B cell (primary cell): ENCODE measurements at regions not wholly inside any gene's neighbourhood (a gene's known extent, or its start where the extent isn't known, plus 50 kb on each side); places are given as distances from the start of the nearest gene placed in this dataset.

Experiments
- ATAC-seq: fragments of 200-7000 bp; cut with Tn5 transposase; one replicate; pipeline ENCODE4 v1.10.0; 2021; ENCODE audit warnings: low read depth, mild to moderate bottlenecking, moderate number of reproducible peaks, moderate library complexity
- CTCF ChIA-PET: fragments of 350-600 bp; sonication (Branson Sonifier 250); formaldehyde crosslinking; loops from one replicate; lab custom pipeline; 2021; ENCODE audit warnings: antibody characterized with exemption, inconsistent platforms; lab: Charles Lee
- POLR2A ChIA-PET: fragments of 350-600 bp; sonication (Branson Sonifier 250); formaldehyde crosslinking; loops from one replicate; lab custom pipeline; 2021; ENCODE audit warnings: antibody characterized with exemption; lab: Charles Lee
- DNase-seq: peaks from one replicate; pipeline ENCODE4 v3.0.0; 2013
- H2AFZ ChIP-seq: 2 replicates; pipeline ENCODE4 v1.6.1; 2012; ENCODE audit warnings: mild to moderate bottlenecking, low read depth, low read length; ENCODE audit not compliant: insufficient read depth, poor library complexity, severe bottlenecking
- H3K27ac ChIP-seq, 2 donors: 1 replicate in 1 of 2; 2 replicates in 1 of 2; pipeline ENCODE4 v1.5.1; 2012 to 2013; ENCODE audit warnings: low read length in 2 of 2, mild to moderate bottlenecking in 2 of 2, moderate library complexity in 1 of 2
- H3K27me3 ChIP-seq, 4 experiments: fragments of 200-600 bp in 1 of 4; sonication (generic) in 1 of 4; replicated peaks in 1 of 4; 1 replicate in 2 of 4; 2 replicates in 2 of 4; pipeline versions ENCODE4 v1.6.1 to v1.7.0; 2013 to 2016; ENCODE audit warnings: low read length in 3 of 4, mild to moderate bottlenecking in 2 of 4, mixed read lengths in 1 of 4, moderate library complexity in 1 of 4; ENCODE audit not compliant: insufficient read depth in 4 of 4, control insufficient read depth in 3 of 4; ENCODE audit errors: control extremely low read depth in 1 of 4
- H3K36me3 ChIP-seq, 2 experiments: replicated peaks in 1 of 2; 1 replicate in 1 of 2; 2 replicates in 1 of 2; pipeline versions ENCODE4 v1.6.1 to v1.7.1; 2013; ENCODE audit warnings: low read length in 1 of 2; ENCODE audit not compliant: insufficient read depth in 2 of 2, control insufficient read depth in 1 of 2; ENCODE audit errors: control extremely low read depth in 1 of 2, extremely low read depth in 1 of 2
- H3K4me1 ChIP-seq, 2 donors: fragments of 200-600 bp in 1 of 2; sonication (generic) in 1 of 2; 1 replicate in 1 of 2; 2 replicates in 1 of 2; pipeline versions ENCODE4 v1.5.1 to v1.6.1; 2013 to 2017; ENCODE audit warnings: low read length in 2 of 2; ENCODE audit not compliant: control insufficient read depth in 2 of 2, insufficient read depth in 2 of 2
- H3K4me2 ChIP-seq: replicated peaks from 2 replicates; pipeline ENCODE3; 2012; ENCODE audit warnings: mild to moderate bottlenecking, low read depth, low read length; ENCODE audit not compliant: poor library complexity, severe bottlenecking
- H3K4me3 ChIP-seq, 5 experiments: fragments of 200-600 bp in 1 of 5; sonication (generic) in 1 of 5; 1 replicate in 3 of 5; 2 replicates in 2 of 5; pipeline versions ENCODE4 v1.5.1 to v1.7.0; 2011 to 2016; ENCODE audit warnings: low read length in 4 of 5, mild to moderate bottlenecking in 4 of 5, low read depth in 2 of 5, control low read depth in 1 of 5, moderate library complexity in 1 of 5; ENCODE audit not compliant: insufficient read depth in 1 of 5; ENCODE audit errors: control extremely low read depth in 1 of 5, extremely low read depth in 1 of 5
- H3K79me2 ChIP-seq: fragments of 200-600 bp; sonication (generic); one replicate; pipeline ENCODE4 v1.6.0; 2016; ENCODE audit warnings: low read length; ENCODE audit not compliant: control insufficient read depth, insufficient read depth
- H3K9ac ChIP-seq: fragments of 200-600 bp; sonication (generic); 2 replicates; pipeline ENCODE4 v1.6.1; 2017; ENCODE audit warnings: mild to moderate bottlenecking, low read length, moderate library complexity
- H3K9me3 ChIP-seq, 3 donors: one replicate each; pipeline versions ENCODE4 v1.6.1 to v1.7.1; 2013; ENCODE audit warnings: low read length in 2 of 3; ENCODE audit not compliant: control insufficient read depth in 2 of 3, insufficient read depth in 1 of 3; ENCODE audit errors: control extremely low read depth in 1 of 3
- H4K20me1 ChIP-seq: 2 replicates; pipeline ENCODE4 v1.6.0; 2012; ENCODE audit warnings: mild to moderate bottlenecking, low read length; ENCODE audit not compliant: insufficient read depth, control insufficient read depth, poor library complexity, severe bottlenecking
- H3K27ac Mint-ChIP-seq: one replicate; pipeline ENCODE4 v1.8.0; 2021; ENCODE audit warnings: mixed read lengths
- H3K27me3 Mint-ChIP-seq: one replicate; pipeline ENCODE4 v1.8.0; 2021; ENCODE audit warnings: mixed read lengths
- H3K4me1 Mint-ChIP-seq: one replicate; pipeline ENCODE4 v1.8.0; 2021; ENCODE audit warnings: mixed read lengths
- H3K4me3 Mint-ChIP-seq: one replicate; pipeline ENCODE4 v1.8.0; 2021; ENCODE audit warnings: mixed read lengths
- H3K9me3 Mint-ChIP-seq: one replicate; pipeline ENCODE4 v1.8.0; 2022; ENCODE audit warnings: mixed read lengths; ENCODE audit not compliant: insufficient read depth
- EZH2 ChIP-seq: IDR thresholded peaks from 2 replicates; pipeline ENCODE4 v1.6.1; 2012; ENCODE audit warnings: borderline replicate concordance, low read depth, mild to moderate bottlenecking, moderate library complexity, low read length; ENCODE audit not compliant: insufficient read depth, poor library complexity, severe bottlenecking
- WGBS: methylation state at CpG from one replicate; pipeline ENCODE4 v1.1.5; 2013; ENCODE audit warnings: missing lambda C conversion rate; ENCODE audit not compliant: insufficient coverage; 5-methylcytosine and 5-hydroxymethylcytosine counted together
- intact Hi-C: fragments of 100-400 bp; cut with micrococcal nuclease; formaldehyde crosslinking; loops from one replicate; pipeline ENCODE4 v1.10.0; 2022
- TF ChIP-seq, protein P1 (sequence below): fragments of 200-600 bp; IDR thresholded peaks from one replicate; pipeline ENCODE4 v1.8.0; 2022; ENCODE audit warnings: antibody characterized with exemption, mild to moderate bottlenecking

DNA sequence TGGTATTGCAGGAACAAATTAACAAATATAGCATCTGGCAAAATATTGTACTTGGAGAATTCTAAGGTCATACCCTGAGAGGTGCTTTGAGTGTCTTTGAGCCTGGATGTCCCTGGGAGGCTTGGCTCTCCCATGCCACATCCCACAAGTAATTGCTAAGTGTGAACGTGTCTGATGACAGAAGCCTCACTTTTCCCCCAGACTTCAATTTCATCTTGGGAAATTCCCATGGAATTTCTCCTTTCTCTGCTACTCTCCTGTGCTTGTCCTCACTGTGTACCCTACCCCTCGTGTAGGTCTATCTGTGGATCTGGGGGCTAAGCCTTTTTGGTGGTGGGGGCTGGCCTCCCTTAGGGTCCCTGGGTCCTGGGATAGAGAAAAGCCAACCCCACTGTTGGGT is 293.3 kb downstream of the TCF7L2 start:
- H3K4me1 ChIP-seq, result no peaks in the 10 kb centered on the region
- TF ChIP-seq EZH2, result no peak
- TF ChIP-seq, protein P1, sequence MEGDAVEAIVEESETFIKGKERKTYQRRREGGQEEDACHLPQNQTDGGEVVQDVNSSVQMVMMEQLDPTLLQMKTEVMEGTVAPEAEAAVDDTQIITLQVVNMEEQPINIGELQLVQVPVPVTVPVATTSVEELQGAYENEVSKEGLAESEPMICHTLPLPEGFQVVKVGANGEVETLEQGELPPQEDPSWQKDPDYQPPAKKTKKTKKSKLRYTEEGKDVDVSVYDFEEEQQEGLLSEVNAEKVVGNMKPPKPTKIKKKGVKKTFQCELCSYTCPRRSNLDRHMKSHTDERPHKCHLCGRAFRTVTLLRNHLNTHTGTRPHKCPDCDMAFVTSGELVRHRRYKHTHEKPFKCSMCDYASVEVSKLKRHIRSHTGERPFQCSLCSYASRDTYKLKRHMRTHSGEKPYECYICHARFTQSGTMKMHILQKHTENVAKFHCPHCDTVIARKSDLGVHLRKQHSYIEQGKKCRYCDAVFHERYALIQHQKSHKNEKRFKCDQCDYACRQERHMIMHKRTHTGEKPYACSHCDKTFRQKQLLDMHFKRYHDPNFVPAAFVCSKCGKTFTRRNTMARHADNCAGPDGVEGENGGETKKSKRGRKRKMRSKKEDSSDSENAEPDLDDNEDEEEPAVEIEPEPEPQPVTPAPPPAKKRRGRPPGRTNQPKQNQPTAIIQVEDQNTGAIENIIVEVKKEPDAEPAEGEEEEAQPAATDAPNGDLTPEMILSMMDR, result no peak

DNA sequence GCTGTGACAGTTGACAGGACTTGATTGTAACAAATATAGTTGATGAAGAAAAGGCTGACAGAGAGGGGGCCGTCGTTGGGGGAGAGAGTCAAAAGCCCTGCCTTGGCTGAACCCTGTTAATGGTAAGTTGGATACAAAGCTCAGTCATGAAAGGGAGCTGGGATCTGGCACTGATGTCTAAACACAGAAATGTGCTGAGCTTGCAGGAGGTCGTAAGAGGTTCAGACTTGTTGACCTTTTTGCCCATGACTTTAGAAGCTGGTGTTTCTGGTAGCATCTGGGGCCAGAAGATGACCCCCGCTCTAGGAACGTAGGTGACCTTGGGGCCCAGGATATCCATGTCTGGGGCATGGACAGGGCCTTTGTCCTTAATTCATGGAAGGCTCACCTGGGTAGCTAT is 294.7 kb downstream of the TCF7L2 start:
- no peak for TF ChIP-seq EZH2
- TF ChIP-seq, protein P1, result no peak
- Mint-ChIP-seq H3K9me3 (no peaks in the 10 kb centered on the region), H3K27me3 (peaks cover 13% of the 10 kb centered on the region), H3K4me1 (no peaks in the 10 kb centered on the region), H3K27ac (no peak overlapping the region), H3K4me3 (no peak overlapping the region)
- ATAC-seq (no peak), DNase-seq (no peak)
- H3K79me2 ChIP-seq, result no peaks in the 10 kb centered on the region
- WGBS, result 91% methylated on average over 5 of the region's 5 CpGs
- CTCF ChIA-PET, result no interaction called here
- H3K27me3 ChIP-seq, result peaks cover 0 to 2% (median 0%) of the 10 kb centered on the region in 4 experiments
- intact Hi-C loops, result no loop called here
- POLR2A ChIA-PET, result no interaction called here
- no peak overlapping the region for H2AFZ ChIP-seq
- H3K9me3 ChIP-seq, result peaks cover 0 to under 1% (median 0%) of the 10 kb centered on the region in 3 donors
- no peak overlapping the region for H3K27ac ChIP-seq
- no peaks in the 10 kb centered on the region for H4K20me1 ChIP-seq
- no peak overlapping the region for H3K4me3 ChIP-seq
- no peaks in the 10 kb centered on the region for H3K4me1 ChIP-seq
- no peak overlapping the region for H3K9ac ChIP-seq
- H3K36me3 ChIP-seq, result no peaks in the 10 kb centered on the region
- H3K4me2 ChIP-seq, result no peak overlapping the region

More for the DNA sequence above, 293.3 kb downstream of the TCF7L2 start:
- Histone ChIP-seq H3K4me3 (no peak overlapping the region), H4K20me1 (no peaks in the 10 kb centered on the region), H3K27ac (no peak overlapping the region), H3K9ac (no peak overlapping the region), H3K9me3 (peaks cover 0 to 3% (median 0%) of the 10 kb centered on the region in 3 donors), H2AFZ (no peak overlapping the region), H3K27me3 (peaks cover 0 to 2% (median 0%) of the 10 kb centered on the region in 4 experiments), H3K79me2 (no peaks in the 10 kb centered on the region), H3K4me2 (no peak overlapping the region), H3K36me3 (no peaks in the 10 kb centered on the region)
- no peak overlapping the region for H3K4me3 Mint-ChIP-seq
- no peak for DNase-seq
- CTCF ChIA-PET, result no interaction called here
- intact Hi-C loops, result no loop called here
- H3K4me1 Mint-ChIP-seq, result no peaks in the 10 kb centered on the region
- H3K27me3 Mint-ChIP-seq, result peaks cover 11% of the 10 kb centered on the region
- no peak for ATAC-seq
- WGBS, result 100% methylated on average over 1 of the region's 2 CpGs
- H3K27ac Mint-ChIP-seq, result no peak overlapping the region
- H3K9me3 Mint-ChIP-seq, result no peaks in the 10 kb centered on the region
- POLR2A ChIA-PET, result no interaction called here
